WERI-Rb-1 (cell line): ENCODE measurements at regions not wholly inside any gene's neighbourhood (a gene's known extent, or its start where the extent isn't known, plus 50 kb on each side); places are given as distances from the start of the nearest gene placed in this dataset.

Experiments used
- DNase-seq: peaks from one replicate; pipeline ENCODE4 v3.0.0-alpha.2; 2020
- H3K27ac ChIP-seq: fragments of 250-450 bp; sonication (Bioruptor Pico); 2 replicates; pipeline ENCODE4 v1.5.1; 2020; ENCODE audit warnings: mild to moderate bottlenecking, moderate library complexity
- H3K27me3 ChIP-seq: fragments of 250-450 bp; sonication (Bioruptor Pico); 2 replicates; pipeline ENCODE4 v1.5.1; 2021; ENCODE audit warnings: mild to moderate bottlenecking, low read depth, moderate library complexity; ENCODE audit not compliant: insufficient read depth, severe bottlenecking
- H3K36me3 ChIP-seq: fragments of 250-450 bp; sonication (Bioruptor Pico); 2 replicates; pipeline ENCODE4 v1.5.1; 2020; ENCODE audit warnings: mild to moderate bottlenecking, moderate library complexity
- H3K4me3 ChIP-seq: 2 replicates; pipeline ENCODE4 v1.5.1; 2011; ENCODE audit warnings: low read depth, mild to moderate bottlenecking, control low read depth, low read length
- H3K9me3 ChIP-seq: fragments of 250-450 bp; sonication (Bioruptor Pico); 2 replicates; pipeline ENCODE4 v1.5.1; 2021; ENCODE audit warnings: mild to moderate bottlenecking, moderate library complexity; ENCODE audit not compliant: severe bottlenecking
- TF ChIP-seq, protein P1 (sequence below): IDR thresholded peaks from 2 replicates; pipeline ENCODE4 v1.5.1; 2011; ENCODE audit warnings: low read depth, mild to moderate bottlenecking, control low read depth, inconsistent platforms, low read length

DNA sequence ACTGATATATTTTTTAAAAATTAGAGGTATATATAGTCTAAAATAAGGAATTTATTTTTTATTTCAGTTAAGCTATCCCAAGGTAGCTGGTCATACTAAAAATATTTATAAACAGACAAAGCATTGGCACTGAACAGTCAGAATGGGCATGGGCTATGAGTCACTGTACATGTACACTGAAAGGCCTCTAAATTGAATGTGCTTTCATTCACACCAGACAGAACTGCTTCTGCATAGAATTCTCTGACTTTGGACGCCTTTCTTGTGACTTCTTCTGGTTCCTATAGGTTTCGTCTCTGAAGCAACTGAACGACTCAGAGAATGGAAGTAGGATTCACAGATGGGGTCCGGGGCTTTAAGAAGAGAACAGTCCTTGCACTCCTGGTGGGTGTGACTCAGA lies 394.8 kb upstream of the MEF2C start:
- no peak overlapping the region for H3K27ac ChIP-seq
- no peak for DNase-seq
- TF ChIP-seq, protein P1, sequence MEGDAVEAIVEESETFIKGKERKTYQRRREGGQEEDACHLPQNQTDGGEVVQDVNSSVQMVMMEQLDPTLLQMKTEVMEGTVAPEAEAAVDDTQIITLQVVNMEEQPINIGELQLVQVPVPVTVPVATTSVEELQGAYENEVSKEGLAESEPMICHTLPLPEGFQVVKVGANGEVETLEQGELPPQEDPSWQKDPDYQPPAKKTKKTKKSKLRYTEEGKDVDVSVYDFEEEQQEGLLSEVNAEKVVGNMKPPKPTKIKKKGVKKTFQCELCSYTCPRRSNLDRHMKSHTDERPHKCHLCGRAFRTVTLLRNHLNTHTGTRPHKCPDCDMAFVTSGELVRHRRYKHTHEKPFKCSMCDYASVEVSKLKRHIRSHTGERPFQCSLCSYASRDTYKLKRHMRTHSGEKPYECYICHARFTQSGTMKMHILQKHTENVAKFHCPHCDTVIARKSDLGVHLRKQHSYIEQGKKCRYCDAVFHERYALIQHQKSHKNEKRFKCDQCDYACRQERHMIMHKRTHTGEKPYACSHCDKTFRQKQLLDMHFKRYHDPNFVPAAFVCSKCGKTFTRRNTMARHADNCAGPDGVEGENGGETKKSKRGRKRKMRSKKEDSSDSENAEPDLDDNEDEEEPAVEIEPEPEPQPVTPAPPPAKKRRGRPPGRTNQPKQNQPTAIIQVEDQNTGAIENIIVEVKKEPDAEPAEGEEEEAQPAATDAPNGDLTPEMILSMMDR = no peak

DNA sequence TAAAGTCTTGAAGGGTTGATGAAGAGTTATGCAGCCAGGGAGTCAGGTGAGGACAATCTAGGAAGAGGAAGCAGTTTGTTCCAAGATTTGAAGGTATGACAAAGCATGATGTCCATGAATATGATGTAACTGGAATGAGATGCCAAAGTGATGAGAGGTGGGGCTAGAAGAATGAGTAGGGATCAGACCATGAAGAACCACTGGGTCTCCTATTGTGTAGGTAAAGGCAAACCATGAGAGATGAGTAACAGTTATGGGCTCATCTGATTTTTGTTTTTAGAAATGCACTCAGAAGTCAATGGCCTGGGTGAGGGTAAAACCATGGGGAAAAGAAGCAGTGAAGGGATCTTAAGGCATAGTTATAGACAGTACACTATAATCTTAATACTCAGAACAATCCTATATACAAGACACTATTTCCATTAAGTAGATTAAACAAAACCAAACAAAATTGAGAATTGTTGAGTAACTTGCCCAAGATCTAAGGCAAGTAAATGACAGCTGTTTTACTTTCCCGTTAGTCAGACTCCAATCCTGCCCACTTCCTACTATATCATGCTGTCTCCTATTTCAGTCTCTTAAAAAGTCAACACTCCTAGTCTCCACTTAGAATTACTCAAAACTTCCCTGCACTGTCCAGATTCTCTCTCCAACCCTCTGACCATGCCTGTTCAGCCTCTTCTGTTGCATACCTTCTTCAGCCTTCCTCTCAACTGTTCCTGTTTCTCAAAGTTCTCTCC lies 393.8 kb upstream of the MEF2C start:
- no peak overlapping the region for H3K4me3 ChIP-seq
- no peak overlapping the region for H3K27ac ChIP-seq
- H3K36me3 ChIP-seq = no peaks in the 10 kb centered on the region
- H3K27me3 ChIP-seq = no peaks in the 10 kb centered on the region
- TF ChIP-seq, protein P1 = no peak
- no peak for DNase-seq
- H3K9me3 ChIP-seq = no peaks in the 10 kb centered on the region

More for the DNA sequence above, 394.8 kb upstream of the MEF2C start:
- Histone ChIP-seq H3K27me3 (no peaks in the 10 kb centered on the region), H3K36me3 (no peaks in the 10 kb centered on the region), H3K9me3 (no peaks in the 10 kb centered on the region), H3K4me3 (no peak overlapping the region)

DNA sequence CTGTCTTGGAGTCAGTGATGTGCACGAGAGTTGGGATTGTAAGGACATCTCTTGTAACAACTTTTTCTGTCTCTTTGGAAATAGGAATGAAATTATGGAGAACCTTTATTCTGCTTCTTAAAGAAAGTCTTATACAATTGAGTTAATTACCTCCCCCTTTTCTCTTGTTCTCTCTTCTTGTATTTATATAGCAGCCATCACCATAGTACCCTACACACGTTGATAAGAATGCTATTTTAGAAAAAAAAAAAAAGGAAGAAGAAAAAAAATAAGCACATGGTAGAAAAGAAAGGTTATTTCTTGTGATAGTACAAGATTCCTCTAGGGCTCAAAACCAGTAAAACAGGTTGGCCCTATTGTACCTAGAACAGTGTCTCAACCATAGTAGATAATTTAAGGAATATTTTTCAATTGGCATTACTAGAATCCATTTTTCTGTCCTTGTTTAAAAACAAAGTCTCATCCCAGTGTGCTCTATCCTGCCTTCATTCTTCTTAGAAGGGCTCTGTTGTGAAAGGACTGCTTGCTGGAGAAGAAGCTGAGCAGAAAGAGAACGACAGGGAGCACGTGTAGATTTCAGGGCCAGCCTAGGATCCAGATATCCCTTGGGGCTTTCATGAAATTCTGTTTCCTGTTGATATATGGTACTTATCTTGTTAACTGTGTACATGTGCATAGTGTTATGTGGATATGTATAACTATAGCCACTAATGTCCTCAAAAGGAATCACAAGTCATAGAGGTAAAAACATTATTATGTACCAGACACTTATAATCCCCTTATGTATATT lies 392.3 kb upstream of the MEF2C start:
- no peaks in the 10 kb centered on the region for H3K36me3 ChIP-seq
- no peaks in the 10 kb centered on the region for H3K9me3 ChIP-seq
- H3K4me3 ChIP-seq = no peak overlapping the region
- TF ChIP-seq, protein P1 = no peak
- H3K27ac ChIP-seq = no peak overlapping the region
- H3K27me3 ChIP-seq = no peaks in the 10 kb centered on the region
- DNase-seq = no peak

DNA sequence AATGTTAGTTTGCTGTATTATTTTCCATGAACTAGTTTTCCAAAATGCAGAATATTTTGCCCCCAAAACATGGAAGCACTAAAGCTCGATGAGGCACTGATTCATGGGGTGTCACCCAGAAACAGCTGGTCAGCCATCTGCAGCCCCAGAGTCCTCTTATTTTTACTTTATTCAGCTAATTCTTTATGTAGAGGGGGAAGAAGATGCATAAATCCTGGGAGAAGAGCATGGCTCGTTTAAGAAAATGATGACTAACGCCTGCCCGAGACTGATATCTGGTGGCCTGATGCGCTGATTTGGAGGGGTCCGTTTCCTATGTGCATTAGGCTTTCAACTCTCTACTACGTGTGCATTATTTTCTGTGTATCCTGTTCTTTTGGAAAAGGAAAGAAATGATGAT lies 390.3 kb upstream of the MEF2C start:
- TF ChIP-seq, protein P1 = no peak
- no peak overlapping the region for H3K27ac ChIP-seq
- no peak for DNase-seq

DNA sequence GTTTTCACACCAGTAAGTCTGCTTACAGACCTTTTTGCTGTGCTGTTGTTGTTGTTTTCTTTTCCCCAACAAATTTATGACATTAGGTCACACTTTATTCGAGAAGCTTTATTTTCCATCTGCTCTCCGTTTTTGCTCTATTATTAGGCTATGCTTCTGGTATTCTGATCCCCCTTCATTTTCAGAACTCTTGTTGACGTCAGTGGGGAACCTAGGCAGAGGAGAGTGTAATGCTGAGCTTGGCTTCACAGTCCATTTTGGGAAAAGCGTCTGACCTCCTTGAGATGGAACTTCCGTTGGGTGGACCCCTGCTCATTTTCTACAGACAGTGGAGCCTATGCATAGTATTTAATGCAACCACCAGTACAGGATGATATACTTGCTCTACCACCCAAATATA lies 387.9 kb upstream of the MEF2C start:
- Histone ChIP-seq H3K4me3 (no peak overlapping the region), H3K27ac (no peak overlapping the region), H3K27me3 (no peaks in the 10 kb centered on the region), H3K36me3 (no peaks in the 10 kb centered on the region), H3K9me3 (no peaks in the 10 kb centered on the region)
- no peak for DNase-seq
- TF ChIP-seq, protein P1 = no peak

More for the DNA sequence above, 390.3 kb upstream of the MEF2C start:
- no peaks in the 10 kb centered on the region for H3K27me3 ChIP-seq
- no peak overlapping the region for H3K4me3 ChIP-seq
- no peaks in the 10 kb centered on the region for H3K36me3 ChIP-seq
- no peaks in the 10 kb centered on the region for H3K9me3 ChIP-seq
